HepG2 (cell line): ENCODE measurements at regions not wholly inside any gene's neighbourhood (a gene's known extent, or its start where the extent isn't known, plus 50 kb on each side); places are given as distances from the start of the nearest gene placed in this dataset.

ENCODE experiments used
- ATAC-seq: fragments of 200-7000 bp; cut with Tn5 transposase; 3 replicates; pipeline ENCODE4 v1.9.1; 2020; ENCODE audit warnings: mild to moderate bottlenecking, moderate library complexity
- BruUV-seq: library from RNA; stranded (reverse); fragments of 400-500 nt; replicated peaks from 2 replicates; lab custom pipeline; 2021; lab: Mats Ljungman, UMichigan
- CTCF ChIA-PET: fragments of 300-600 bp; formaldehyde crosslinking; extraction: SDS; loops from one replicate; lab custom pipeline; 2021; ENCODE audit warnings: low total read pairs, inconsistent platforms, low intra/inter-chr PET ratio; lab: Yijun Ruan, JAX
- POLR2A ChIA-PET: fragments of 350-600 bp; sonication (Branson Sonifier 250); formaldehyde crosslinking; loops from one replicate; lab custom pipeline; 2020; ENCODE audit warnings: antibody characterized with exemption, inconsistent platforms; lab: Yijun Ruan, JAX
- DNase-seq: peaks from one replicate; pipeline ENCODE4 v3.0.0-alpha.2; 2015; ENCODE audit warnings: low spot score
- FAIRE-seq: peaks from 3 replicates; lab custom pipeline; 2011; peaks lifted over from hg19 to GRCh38; lab: Jason Lieb, UNC
- H2AFZ ChIP-seq: one replicate; pipeline ENCODE4 v1.6.1; 2011; ENCODE audit warnings: low read length, inconsistent platforms
- H3K27ac ChIP-seq: fragments of 300-600 bp; 3 replicates; pipeline ENCODE4 v1.8.0; 2011; ENCODE audit warnings: mixed run types, mild to moderate bottlenecking, mixed read lengths, low read length, inconsistent platforms; ENCODE audit not compliant: insufficient read depth; ENCODE audit errors: extremely low read length
- H3K27me3 ChIP-seq, 2 experiments: fragments of 200-600 bp in 1 of 2; 2 replicates in 1 of 2; 3 replicates in 1 of 2; pipeline versions ENCODE4 v1.6.0 to v1.8.0; 2011; ENCODE audit warnings: low read length in 2 of 2, mild to moderate bottlenecking in 2 of 2, moderate library complexity in 2 of 2, inconsistent platforms in 1 of 2; ENCODE audit not compliant: insufficient read depth in 2 of 2, control insufficient read depth in 1 of 2
- H3K36me3 ChIP-seq, 2 experiments: fragments of 200-600 bp in 1 of 2; replicated peaks in 1 of 2; 2 replicates in 1 of 2; 3 replicates in 1 of 2; pipeline versions ENCODE4 v1.5.1 to v1.8.0; 2011; ENCODE audit warnings: low read length in 2 of 2, inconsistent platforms in 1 of 2; ENCODE audit not compliant: insufficient read depth in 2 of 2, control insufficient read depth in 1 of 2
- H3K4me1 ChIP-seq: 2 replicates; pipeline ENCODE4 v1.5.1; 2012; ENCODE audit warnings: low read length, inconsistent platforms; ENCODE audit not compliant: insufficient read depth
- H3K4me2 ChIP-seq: 2 replicates; pipeline ENCODE4 v1.6.0; 2011; ENCODE audit warnings: low read depth, low read length, inconsistent platforms
- H3K4me3 ChIP-seq, 3 experiments: fragments of 200-600 bp in 1 of 3; sonication (generic), shearing (Covaris generic) in 1 of 3; replicated peaks in 1 of 3; 2 replicates each; pipeline ENCODE4 v1.5.1; 2011 to 2016; ENCODE audit warnings: low read length in 3 of 3, inconsistent platforms in 2 of 3, low read depth in 2 of 3, mild to moderate bottlenecking in 2 of 3, control low read depth in 1 of 3, mixed read lengths in 1 of 3; ENCODE audit not compliant: insufficient read depth in 1 of 3
- H3K79me2 ChIP-seq: one replicate; pipeline ENCODE4 v1.6.1; 2011; ENCODE audit warnings: low read length, inconsistent platforms; ENCODE audit not compliant: insufficient read depth
- H3K9ac ChIP-seq: 2 replicates; pipeline ENCODE4 v1.6.0; 2011; ENCODE audit warnings: mild to moderate bottlenecking, low read depth, low read length, inconsistent platforms; ENCODE audit not compliant: insufficient read depth
- H3K9me3 ChIP-seq: 2 replicates; pipeline ENCODE4 v1.5.1; 2012; ENCODE audit warnings: mild to moderate bottlenecking, low read length
- H4K20me1 ChIP-seq: 2 replicates; pipeline ENCODE4 v1.6.0; 2011; ENCODE audit warnings: inconsistent platforms, mild to moderate bottlenecking, low read length, moderate library complexity; ENCODE audit not compliant: insufficient read depth
- GTF3A ChIP-seq: sonication (generic); formaldehyde crosslinking; conservative IDR thresholded peaks from 2 replicates; pipeline ENCODE4 v1.4.0; 2020; ENCODE audit warnings: mild to moderate bottlenecking, missing genetic modification reagents
- NBN ChIP-seq: fragments of 450-650 bp; conservative IDR thresholded peaks from 2 replicates; pipeline ENCODE4 v1.6.1; 2017
- SMAD1 ChIP-seq: sonication (generic); formaldehyde crosslinking; IDR thresholded peaks from 2 replicates; pipeline ENCODE4 v1.4.0; 2020; ENCODE audit warnings: missing genetic modification reagents, low read depth, mild to moderate bottlenecking, borderline replicate concordance
- ZFP37 ChIP-seq: sonication (generic); formaldehyde crosslinking; IDR thresholded peaks from 2 replicates; pipeline ENCODE4 v1.4.0; 2020; ENCODE audit warnings: missing genetic modification reagents, borderline replicate concordance
- WGBS: methylation state at CpG from one replicate; pipeline ENCODE4 v1.1.6; 2017; ENCODE audit warnings: low lambda C conversion rate; 5-methylcytosine and 5-hydroxymethylcytosine counted together
- in situ Hi-C: cut with HindIII; loops from 2 replicates; pipeline ENCODE4 v1.10.0; 2017; ENCODE audit warnings: low pct_unique_long_range_greater_than_20kb; ENCODE audit not compliant: extremely low pct_ligation_motif_present
- intact Hi-C: fragments of 100-400 bp; cut with micrococcal nuclease; formaldehyde crosslinking; loops from one replicate; pipeline ENCODE4 v1.10.0; 2022; ENCODE audit not compliant: unreplicated experiment
- TF ChIP-seq, protein P1 (sequence below): sonication (generic); formaldehyde crosslinking; IDR thresholded peaks from 2 replicates; pipeline ENCODE4 v1.4.0; 2020; ENCODE audit warnings: low read depth, missing genetic modification reagents
- TF ChIP-seq, protein P2 (sequence below): IDR thresholded peaks from 2 replicates; pipeline ENCODE4 v1.6.1; 2016; ENCODE audit warnings: control low read depth
- TF ChIP-seq, protein P3 (sequence below): sonication (generic); formaldehyde crosslinking; IDR thresholded peaks from 2 replicates; pipeline ENCODE4 v1.5.0; 2020; ENCODE audit warnings: missing genetic modification reagents, mild to moderate bottlenecking, borderline replicate concordance
- TF ChIP-seq, protein P4 (sequence below): sonication (generic); formaldehyde crosslinking; IDR thresholded peaks from 2 replicates; pipeline ENCODE4; 2020; ENCODE audit warnings: missing genetic modification reagents, mild to moderate bottlenecking, borderline replicate concordance

DNA sequence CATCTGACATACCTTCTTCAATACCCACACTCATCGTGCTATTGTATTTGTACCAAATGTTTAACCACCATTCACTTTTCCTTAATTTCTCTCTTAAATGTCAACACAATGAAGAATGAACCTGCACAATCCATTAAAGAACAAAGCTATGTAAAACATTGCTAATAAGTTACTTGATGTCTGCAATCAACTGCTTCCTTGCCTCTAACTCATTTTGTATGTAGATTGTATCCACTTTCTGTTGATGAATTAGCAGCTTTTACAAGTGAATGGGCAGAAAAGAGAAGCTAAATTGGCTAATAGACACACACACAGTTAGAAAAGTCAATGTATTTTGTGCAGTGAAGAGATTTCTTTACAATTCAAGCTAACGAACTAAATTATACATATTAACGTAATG, 212.5 kb upstream of the NDST3 start (continued):
- TF ChIP-seq, protein P1, sequence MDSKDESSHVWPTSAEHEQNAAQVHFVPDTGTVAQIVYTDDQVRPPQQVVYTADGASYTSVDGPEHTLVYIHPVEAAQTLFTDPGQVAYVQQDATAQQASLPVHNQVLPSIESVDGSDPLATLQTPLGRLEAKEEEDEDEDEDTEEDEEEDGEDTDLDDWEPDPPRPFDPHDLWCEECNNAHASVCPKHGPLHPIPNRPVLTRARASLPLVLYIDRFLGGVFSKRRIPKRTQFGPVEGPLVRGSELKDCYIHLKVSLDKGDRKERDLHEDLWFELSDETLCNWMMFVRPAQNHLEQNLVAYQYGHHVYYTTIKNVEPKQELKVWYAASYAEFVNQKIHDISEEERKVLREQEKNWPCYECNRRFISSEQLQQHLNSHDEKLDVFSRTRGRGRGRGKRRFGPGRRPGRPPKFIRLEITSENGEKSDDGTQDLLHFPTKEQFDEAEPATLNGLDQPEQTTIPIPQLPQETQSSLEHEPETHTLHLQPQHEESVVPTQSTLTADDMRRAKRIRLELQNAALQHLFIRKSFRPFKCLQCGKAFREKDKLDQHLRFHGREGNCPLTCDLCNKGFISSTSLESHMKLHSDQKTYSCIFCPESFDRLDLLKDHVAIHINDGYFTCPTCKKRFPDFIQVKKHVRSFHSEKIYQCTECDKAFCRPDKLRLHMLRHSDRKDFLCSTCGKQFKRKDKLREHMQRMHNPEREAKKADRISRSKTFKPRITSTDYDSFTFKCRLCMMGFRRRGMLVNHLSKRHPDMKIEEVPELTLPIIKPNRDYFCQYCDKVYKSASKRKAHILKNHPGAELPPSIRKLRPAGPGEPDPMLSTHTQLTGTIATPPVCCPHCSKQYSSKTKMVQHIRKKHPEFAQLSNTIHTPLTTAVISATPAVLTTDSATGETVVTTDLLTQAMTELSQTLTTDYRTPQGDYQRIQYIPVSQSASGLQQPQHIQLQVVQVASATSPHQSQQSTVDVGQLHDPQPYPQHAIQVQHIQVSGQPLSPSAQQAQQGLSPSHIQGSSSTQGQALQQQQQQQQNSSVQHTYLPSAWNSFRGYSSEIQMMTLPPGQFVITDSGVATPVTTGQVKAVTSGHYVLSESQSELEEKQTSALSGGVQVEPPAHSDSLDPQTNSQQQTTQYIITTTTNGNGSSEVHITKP (CRISPR knock-in tag): no peak
- TF ChIP-seq, protein P2, sequence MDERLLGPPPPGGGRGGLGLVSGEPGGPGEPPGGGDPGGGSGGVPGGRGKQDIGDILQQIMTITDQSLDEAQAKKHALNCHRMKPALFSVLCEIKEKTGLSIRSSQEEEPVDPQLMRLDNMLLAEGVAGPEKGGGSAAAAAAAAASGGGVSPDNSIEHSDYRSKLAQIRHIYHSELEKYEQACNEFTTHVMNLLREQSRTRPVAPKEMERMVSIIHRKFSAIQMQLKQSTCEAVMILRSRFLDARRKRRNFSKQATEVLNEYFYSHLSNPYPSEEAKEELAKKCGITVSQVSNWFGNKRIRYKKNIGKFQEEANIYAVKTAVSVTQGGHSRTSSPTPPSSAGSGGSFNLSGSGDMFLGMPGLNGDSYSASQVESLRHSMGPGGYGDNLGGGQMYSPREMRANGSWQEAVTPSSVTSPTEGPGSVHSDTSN (CRISPR knock-in tag): no peak
- TF ChIP-seq, all 625 proteins: peak for 0

DNA sequence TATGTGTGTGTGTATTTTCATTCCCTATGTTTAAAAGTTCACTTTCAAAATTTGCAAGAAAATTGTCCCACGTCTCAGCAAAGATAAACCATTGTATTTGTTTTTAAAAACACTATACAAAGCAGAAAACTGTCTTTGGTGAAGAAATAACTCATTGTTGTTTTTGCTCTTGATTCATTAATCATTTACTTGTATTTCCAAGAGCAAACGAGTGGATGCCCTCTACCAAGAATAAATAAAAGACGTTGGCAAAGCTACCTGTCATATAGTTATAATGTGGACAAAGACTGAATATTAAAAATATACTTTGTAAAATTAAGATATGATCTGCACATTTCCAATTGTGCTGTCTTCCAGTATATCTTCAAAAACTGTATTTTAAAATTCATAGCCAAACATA, 210.9 kb upstream of the NDST3 start:
- TF ChIP-seq SMAD1 (no peak), GTF3A (CRISPR knock-in tag) (no peak), ZFP37 (CRISPR knock-in tag) (no peak), NBN (no peak)
- TF ChIP-seq, protein P3, sequence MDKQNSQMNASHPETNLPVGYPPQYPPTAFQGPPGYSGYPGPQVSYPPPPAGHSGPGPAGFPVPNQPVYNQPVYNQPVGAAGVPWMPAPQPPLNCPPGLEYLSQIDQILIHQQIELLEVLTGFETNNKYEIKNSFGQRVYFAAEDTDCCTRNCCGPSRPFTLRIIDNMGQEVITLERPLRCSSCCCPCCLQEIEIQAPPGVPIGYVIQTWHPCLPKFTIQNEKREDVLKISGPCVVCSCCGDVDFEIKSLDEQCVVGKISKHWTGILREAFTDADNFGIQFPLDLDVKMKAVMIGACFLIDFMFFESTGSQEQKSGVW (CRISPR knock-in tag): no peak
- TF ChIP-seq, protein P4, sequence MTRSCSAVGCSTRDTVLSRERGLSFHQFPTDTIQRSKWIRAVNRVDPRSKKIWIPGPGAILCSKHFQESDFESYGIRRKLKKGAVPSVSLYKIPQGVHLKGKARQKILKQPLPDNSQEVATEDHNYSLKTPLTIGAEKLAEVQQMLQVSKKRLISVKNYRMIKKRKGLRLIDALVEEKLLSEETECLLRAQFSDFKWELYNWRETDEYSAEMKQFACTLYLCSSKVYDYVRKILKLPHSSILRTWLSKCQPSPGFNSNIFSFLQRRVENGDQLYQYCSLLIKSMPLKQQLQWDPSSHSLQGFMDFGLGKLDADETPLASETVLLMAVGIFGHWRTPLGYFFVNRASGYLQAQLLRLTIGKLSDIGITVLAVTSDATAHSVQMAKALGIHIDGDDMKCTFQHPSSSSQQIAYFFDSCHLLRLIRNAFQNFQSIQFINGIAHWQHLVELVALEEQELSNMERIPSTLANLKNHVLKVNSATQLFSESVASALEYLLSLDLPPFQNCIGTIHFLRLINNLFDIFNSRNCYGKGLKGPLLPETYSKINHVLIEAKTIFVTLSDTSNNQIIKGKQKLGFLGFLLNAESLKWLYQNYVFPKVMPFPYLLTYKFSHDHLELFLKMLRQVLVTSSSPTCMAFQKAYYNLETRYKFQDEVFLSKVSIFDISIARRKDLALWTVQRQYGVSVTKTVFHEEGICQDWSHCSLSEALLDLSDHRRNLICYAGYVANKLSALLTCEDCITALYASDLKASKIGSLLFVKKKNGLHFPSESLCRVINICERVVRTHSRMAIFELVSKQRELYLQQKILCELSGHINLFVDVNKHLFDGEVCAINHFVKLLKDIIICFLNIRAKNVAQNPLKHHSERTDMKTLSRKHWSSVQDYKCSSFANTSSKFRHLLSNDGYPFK (CRISPR knock-in tag): no peak
- Histone ChIP-seq H3K4me3 (no peak overlapping the region), H3K36me3 (no peaks in the 10 kb centered on the region), H3K27ac (no peak overlapping the region), H3K9ac (no peak overlapping the region), H4K20me1 (no peaks in the 10 kb centered on the region), H3K4me1 (no peaks in the 10 kb centered on the region), H3K79me2 (no peaks in the 10 kb centered on the region), H2AFZ (no peak overlapping the region), H3K4me2 (no peak overlapping the region), H3K27me3 (no peaks in the 10 kb centered on the region), H3K9me3 (no peaks in the 10 kb centered on the region)
- intact Hi-C loops: no loop called here
- DNase-seq: no peak
- ChIA-PET CTCF (no interaction called here), POLR2A (no interaction called here)
- in situ Hi-C loops: no loop called here
- ATAC-seq: no peak
- 0% methylated on average over 3 of the region's 3 CpGs for WGBS
- no peak for FAIRE-seq
- no TSS peak for BruUV-seq
